Mucosa of descending colon (tissue), 3 donors: ENCODE measurements at regions not wholly inside any gene's neighbourhood (a gene's known extent, or its start where the extent isn't known, plus 50 kb on each side); places are given as distances from the start of the nearest gene placed in this dataset.

Experiments used
- ATAC-seq: fragments of 200-7000 bp; cut with Tn5 transposase; one replicate; pipeline ENCODE4 v1.9.1; 2020; ENCODE audit warnings: mild to moderate bottlenecking, moderate library complexity
- DNase-seq, 3 donors: peaks; one replicate each; pipeline ENCODE4 v3.0.0-alpha.2; 2020
- H3K36me3 ChIP-seq: fragments of 200-600 bp; one replicate; pipeline ENCODE4 v1.8.0; 2021; ENCODE audit warnings: low read depth, mild to moderate bottlenecking
- H3K4me1 ChIP-seq: fragments of 200-600 bp; one replicate; pipeline ENCODE4 v1.8.0; 2021; ENCODE audit warnings: low read depth, mild to moderate bottlenecking
- H3K4me3 ChIP-seq: fragments of 200-600 bp; one replicate; pipeline ENCODE4 v1.8.0; 2021; ENCODE audit warnings: mild to moderate bottlenecking
- H3K9me3 ChIP-seq: fragments of 200-600 bp; one replicate; pipeline ENCODE4 v1.8.0; 2021; ENCODE audit warnings: mild to moderate bottlenecking
- CTCF ChIP-seq: fragments of 200-600 bp; IDR thresholded peaks from one replicate; pipeline ENCODE4 v1.8.0; 2022; ENCODE audit warnings: antibody characterized with exemption, mild to moderate bottlenecking
- intact Hi-C, 2 donors: fragments of 100-400 bp; cut with DNase I in 1 of 2; cut with micrococcal nuclease in 1 of 2; formaldehyde crosslinking; loops; one replicate each; pipeline versions ENCODE4 v1.11.0 to v1.11.1; 2022; cut with DNase I, micrococcal nuclease
- donor health status: DM: no; HTN: no; CAD: no; lungs with moderate emphysema.
- donor health status: DM: no; HTN: no; CAD: no.
- donor health status: DM: no; HTN: yes; CAD: no.

- TF ChIP-seq CTCF = no peak
- H3K4me1 ChIP-seq = peaks cover 4% of the 10 kb centered on the region
- intact Hi-C loops = no loop called here
- H3K9me3 ChIP-seq = no peaks in the 10 kb centered on the region
- H3K36me3 ChIP-seq = no peaks in the 10 kb centered on the region
- H3K4me3 ChIP-seq = no peak overlapping the region
- no peak for ATAC-seq
- no peak for DNase-seq
These were observed 515.6 kb downstream of the SHQ1 start for GRCh38 chr3:72332689-72333088.

- intact Hi-C loops = no loop called here
- H3K4me3 ChIP-seq = no peak overlapping the region
- DNase-seq (no peak), ATAC-seq (no peak)
- TF ChIP-seq CTCF = no peak
- peaks cover 1% of the 10 kb centered on the region for H3K4me1 ChIP-seq
- no peaks in the 10 kb centered on the region for H3K36me3 ChIP-seq
- no peaks in the 10 kb centered on the region for H3K9me3 ChIP-seq
These were observed 516.2 kb downstream of the SHQ1 start for GRCh38 chr3:72332036-72332435.

- ATAC-seq (no peak), DNase-seq (no peak)
- Histone ChIP-seq H3K4me3 (no peak overlapping the region), H3K9me3 (no peaks in the 10 kb centered on the region), H3K4me1 (no peaks in the 10 kb centered on the region), H3K36me3 (no peaks in the 10 kb centered on the region)
- intact Hi-C loops = no loop called here
- no peak for TF ChIP-seq CTCF
These were observed 517.2 kb downstream of the SHQ1 start for GRCh38 chr3:72331076-72331475.

- no peak for TF ChIP-seq CTCF
- no peaks in the 10 kb centered on the region for H3K4me1 ChIP-seq
- intact Hi-C loops = no loop called here
- H3K4me3 ChIP-seq = no peak overlapping the region
- ATAC-seq (no peak), DNase-seq (no peak)
- H3K36me3 ChIP-seq = no peaks in the 10 kb centered on the region
- H3K9me3 ChIP-seq = no peaks in the 10 kb centered on the region
These were observed 518.9 kb downstream of the SHQ1 start for GRCh38 chr3:72329354-72329753.

- ATAC-seq = no peak
- Histone ChIP-seq H3K36me3 (no peaks in the 10 kb centered on the region), H3K9me3 (no peaks in the 10 kb centered on the region), H3K4me1 (no peaks in the 10 kb centered on the region), H3K4me3 (no peak overlapping the region)
- DNase-seq = no peak
- no peak for TF ChIP-seq CTCF
- intact Hi-C loops = no loop called here
These were observed 519.4 kb downstream of the SHQ1 start for GRCh38 chr3:72328755-72329277.

- Histone ChIP-seq H3K4me3 (no peak overlapping the region), H3K4me1 (no peaks in the 10 kb centered on the region), H3K9me3 (no peaks in the 10 kb centered on the region), H3K36me3 (no peaks in the 10 kb centered on the region)
- intact Hi-C loops = no loop called here
- DNase-seq = no peak
- no peak for TF ChIP-seq CTCF
- ATAC-seq = no peak
These were observed 521.2 kb downstream of the SHQ1 start for GRCh38 chr3:72327008-72327407.
